HG03432 (cell line): ENCODE measurements at regions not wholly inside any gene's neighbourhood (a gene's known extent, or its start where the extent isn't known, plus 50 kb on each side); places are given as distances from the start of the nearest gene placed in this dataset.
"Not testable (repeated sequence)": the region's sequence is repeated elsewhere in the genome, so short reads cannot be mapped to it uniquely, and the experiment has no call there.

ENCODE experiments used
- ATAC-seq: cut with Tn5 transposase; IDR thresholded peaks from one replicate; pipeline ENCODE4 v1.9.1; 2021; ENCODE audit warnings: mild to moderate bottlenecking, moderate library complexity; ENCODE audit not compliant: unreplicated experiment

DNA sequence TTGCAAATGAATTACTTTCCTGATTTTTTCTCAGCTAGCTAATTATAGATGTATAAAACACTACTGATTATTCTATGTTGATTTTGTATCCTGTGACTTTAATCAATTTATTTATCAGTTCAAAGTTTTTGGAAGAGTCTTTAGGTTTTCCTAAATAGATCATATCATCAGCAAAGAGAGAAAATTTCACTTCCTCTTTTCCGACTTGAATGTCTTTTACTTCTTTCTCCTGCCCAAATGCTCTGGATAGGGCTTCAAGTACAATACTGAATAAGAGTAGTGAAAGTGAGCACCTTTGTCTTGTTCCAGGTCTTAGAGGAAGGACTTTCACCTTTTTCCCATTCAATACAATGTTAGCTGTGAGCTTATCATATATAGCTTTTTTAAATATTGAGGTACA lies 417.9 kb downstream of the PDGFC start:
- ATAC-seq = no peak

DNA sequence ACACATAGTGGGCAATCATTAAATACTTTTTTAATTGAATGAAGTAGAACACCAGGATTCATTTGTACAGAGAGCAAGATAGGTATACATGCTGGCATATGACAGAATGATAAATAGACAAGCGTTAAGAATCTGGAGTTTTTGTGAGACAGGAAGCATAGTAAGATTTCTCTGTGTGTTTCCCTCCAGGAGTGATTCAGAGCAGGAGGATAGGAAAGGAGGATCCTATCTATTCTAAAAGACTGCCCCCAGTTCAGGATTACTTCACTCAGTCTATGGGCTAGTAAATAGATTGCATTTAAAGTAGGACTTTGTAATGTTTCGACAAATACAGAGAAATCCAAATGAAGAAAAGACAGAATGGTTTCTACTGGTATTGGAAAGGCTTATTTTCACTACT lies 423.7 kb downstream of the PDGFC start:
- ATAC-seq = no peak

DNA sequence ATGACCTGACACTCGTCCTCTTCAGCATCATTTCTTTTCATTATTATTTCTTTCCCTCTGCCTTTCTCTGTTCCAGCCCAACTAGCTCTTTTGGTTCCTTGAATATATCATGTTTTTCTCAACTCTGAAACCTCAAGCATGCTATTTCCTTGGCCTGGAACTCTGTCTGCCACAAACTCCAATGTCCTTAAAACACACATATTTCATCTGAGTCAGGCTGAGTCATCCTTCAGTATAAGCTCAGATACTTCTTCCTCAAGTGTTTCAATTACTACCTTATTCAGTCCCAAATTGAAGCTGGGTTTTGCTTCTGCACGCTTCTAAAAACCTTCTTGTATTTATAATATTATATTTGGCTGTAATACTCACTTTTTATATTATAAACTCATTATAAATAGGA lies 424.2 kb downstream of the PDGFC start:
- no peak for ATAC-seq

DNA sequence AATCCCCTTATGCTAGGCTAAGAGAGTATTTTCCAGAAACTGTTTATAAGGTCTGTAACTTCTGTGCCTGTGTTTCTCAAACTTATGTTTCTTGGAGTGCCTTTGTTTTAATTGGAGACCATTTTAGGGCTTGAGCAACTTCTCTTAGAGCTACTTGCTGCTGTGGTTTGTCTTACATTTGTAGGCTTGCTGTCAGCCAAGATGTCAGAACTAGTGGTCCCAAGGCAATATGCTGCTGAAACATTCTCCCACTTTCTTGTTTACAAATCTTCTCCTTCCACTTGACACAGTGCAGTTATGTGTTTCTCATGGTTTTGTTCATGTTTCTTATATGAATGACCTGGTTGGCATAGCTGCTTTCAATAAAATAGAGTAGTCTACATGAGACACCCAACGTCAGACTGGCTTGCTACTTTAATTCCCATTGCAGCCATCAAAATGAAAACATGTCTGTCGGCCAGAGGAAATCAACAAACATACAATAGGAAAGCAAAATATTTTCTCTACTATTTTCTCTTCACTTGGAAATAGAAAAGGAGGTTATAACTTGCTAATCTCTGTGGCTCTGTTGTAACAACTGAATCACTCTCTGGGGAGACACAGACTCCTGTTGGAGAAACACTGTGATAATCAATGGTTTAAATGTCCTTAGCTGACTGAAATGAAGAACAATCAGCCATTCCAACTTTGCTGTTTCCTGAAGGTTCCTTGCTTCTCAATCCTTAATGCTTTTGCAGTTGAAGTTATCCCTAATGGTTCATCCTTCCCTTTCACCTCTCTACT lies 426.4 kb downstream of the PDGFC start:
- ATAC-seq = no peak

DNA sequence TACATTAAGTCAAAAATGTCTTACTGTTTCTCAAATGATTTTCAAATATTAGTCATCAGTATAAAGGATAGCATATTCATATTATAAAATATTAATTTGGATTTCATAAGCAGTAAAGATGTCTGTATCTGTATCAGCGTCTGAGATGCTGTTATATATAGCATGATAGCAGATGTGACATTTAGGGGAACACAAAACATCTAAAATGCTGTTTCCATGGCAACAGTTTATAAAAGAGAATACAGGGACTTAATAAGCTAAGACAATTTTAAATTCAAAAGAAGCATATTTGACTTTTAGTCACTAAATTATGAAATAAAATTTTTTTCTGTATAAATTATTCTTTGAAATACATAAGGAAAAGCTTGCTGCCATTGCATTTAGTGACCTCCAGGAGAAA lies 432.2 kb downstream of the PDGFC start:
- ATAC-seq = no peak

DNA sequence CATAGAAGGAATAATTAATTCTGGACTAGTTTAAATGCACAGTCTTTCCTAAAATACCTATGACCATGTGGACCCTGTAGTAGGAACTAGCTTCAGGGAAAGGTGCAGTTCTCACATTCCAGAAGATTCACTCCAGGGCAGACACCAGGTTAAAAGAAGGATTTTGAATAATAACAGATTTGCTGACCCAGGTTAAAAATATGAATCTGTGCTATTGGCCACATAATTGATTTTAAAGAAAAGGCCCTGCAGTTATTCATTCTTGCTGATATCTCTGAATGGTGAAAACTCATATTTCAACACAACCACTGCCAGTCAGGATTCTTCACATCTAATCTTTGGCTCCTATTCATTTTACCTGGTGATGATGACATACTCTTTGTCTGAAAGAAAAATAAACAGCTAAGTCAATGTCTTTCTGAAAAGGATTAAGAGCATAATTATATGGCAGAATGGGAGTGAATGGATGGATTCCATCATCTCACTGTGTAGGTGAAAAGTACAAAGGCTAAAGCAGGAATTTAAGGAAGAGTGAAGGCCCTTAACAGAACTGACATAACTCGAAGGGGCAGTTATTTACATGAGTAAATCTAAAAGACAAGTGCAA lies 432.8 kb downstream of the PDGFC start:
- ATAC-seq = no peak

DNA sequence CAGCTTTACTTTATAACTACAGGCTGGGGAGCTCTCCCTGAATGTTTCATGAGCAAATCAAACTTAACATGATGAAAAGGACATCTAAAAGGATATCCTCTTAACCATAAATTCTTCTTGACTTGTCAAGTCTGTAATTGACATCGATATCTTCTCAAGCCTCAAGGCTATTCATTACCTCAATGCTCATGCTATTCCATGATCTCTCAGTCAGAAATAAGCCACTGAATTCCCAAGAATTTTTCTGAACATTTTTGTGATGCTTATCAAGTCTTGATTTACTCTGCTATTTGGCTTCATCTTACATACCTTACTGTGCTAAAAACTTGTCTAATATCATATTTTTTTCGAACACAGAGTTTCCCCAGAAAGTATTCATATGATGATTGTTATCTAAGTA lies 433.4 kb downstream of the PDGFC start:
- no peak for ATAC-seq

DNA sequence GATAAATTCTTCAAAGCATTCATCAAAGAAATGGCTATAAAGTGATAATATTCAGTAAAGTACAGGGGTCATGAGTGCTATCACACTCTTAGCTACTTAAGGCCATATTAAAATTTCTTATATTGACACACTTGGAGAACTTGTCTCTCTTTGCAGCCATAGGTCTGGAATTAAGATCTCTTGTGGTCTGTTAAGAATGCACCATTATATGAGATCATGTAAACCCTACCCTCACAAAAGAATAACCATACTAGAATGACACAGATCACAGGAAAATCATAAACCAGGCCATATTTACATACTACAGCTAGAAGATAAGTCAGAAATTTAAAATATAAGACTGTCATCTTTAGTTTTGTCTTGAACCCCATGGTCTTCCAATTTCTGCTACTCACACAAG lies 434.3 kb downstream of the PDGFC start:
- no peak for ATAC-seq

DNA sequence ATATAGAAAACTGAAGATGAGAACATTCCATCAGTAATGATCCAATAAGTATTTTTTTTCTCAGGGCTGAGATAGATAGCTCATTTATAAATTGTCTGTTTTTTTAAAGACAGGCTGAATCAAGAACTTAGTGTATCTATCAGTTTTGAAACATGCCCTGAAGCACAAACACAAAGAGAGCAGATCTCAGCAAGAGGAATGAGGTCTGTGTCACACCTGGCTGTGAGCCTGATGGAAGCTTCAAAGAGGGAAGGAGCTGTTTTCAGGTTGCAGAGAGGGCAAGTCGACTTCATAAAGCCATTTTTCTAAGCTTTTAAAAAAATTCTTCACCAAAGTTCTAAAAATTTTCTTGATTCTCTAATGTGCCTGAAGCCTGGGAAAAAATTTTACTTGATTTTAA lies 434.9 kb downstream of the PDGFC start:
- no peak for ATAC-seq

DNA sequence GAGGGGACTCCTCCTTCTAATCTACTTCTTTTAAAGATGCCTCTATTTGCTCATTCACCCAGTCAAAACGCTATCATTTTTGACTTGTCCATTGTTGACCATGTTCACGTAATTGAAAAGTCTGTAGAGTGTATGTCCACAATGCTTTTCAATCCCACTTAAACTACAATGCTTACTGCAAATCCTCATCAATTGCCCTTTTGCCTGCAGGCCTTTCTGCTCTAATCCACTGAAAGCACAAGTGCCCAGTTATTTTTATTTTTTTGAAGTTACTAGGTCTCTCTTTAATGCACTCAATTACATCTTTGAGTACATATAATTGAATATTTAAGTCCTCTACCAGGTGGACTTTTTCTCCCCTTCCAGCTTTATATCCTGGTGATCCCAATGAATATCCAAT lies 437.4 kb downstream of the PDGFC start:
- no peak for ATAC-seq

DNA sequence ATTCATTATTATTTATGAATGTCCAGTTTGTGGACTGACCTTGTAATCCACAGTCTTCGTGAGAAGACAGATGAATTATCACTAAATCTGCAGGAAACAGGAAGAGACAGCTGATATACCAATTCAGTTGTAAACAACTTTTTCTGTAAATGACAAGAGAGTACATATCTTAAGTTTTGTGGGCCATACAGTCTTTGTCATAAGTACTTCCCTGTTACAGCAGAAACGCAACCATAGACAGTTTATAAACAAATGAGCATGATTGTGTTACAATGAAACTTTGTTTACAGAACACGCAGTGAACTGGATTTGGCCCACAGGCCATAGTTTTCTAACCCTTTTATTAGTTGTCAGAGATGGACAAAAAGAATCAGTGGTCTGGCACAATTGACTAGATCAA lies 443.4 kb downstream of the PDGFC start:
- ATAC-seq = no peak

DNA sequence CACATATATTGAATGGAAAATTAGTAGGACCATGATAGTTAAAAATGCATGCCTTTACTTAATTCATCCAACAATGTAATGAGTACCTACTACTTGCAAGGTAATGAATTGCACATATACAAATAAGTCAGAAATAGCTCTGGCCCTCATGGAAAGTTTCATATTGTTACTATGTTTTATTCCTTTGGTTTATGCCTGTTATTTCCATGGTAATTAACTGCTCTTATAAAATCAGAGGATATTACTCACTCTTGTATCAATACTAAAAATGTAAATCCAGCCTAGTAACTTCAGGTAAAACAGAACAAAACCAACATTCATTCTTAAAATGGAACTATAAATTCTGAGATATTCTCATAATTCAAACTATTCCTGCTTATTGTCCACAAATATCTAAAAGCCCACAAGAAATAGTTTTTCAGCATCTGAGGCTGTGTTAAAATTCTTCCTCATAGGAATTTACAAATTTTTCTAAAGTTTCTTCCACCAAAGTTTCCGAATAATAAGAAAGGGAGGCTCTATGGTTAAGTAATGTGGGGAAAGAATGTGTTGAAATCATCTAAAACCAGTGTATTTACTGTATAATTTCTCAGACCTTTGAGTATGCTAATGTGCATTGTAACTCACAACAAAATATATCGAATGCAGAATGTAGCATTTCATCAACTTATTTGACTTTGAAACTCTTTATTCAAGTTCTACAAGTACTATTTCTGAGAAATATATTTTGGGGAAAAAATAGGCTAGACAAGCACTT lies 444.2 kb downstream of the PDGFC start:
- no peak for ATAC-seq

DNA sequence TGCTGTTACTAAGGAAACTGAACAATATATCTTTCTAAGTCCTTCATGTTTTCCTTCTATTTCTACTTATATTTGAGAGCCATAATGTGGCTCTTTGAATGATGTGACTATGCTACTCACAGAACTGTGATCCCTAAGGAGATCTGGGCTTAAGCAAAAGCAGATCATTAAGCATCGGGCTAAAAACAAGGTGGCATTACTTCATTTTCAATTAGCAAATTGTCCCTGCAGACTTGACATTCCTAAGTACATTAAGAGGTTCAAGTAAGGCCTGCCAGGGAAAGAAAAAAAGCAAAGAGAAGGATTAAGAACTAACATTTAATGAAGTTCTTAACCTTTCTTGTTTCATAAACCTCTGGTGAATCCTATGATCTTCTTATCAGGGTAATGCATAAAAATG lies 447.6 kb downstream of the PDGFC start:
- no peak for ATAC-seq

DNA sequence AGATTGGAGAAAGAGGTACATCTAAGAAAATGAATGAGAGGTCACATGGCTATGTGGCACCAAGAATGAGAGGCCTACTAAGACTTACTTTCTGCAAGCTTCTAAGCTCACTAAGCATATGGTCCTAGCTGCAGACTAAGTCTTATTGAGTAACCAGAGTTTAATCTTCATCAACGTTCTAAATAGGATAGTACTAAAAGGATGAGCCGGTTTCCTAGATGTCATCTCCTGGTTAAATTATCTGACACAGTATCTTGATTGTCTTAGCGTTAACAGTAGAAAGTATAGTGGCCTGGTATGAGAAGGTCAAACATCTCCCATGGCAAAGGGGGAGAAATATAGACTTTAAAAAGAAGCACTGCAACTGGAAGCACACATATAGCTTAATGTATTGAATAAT lies 448.1 kb downstream of the PDGFC start:
- ATAC-seq = no peak

DNA sequence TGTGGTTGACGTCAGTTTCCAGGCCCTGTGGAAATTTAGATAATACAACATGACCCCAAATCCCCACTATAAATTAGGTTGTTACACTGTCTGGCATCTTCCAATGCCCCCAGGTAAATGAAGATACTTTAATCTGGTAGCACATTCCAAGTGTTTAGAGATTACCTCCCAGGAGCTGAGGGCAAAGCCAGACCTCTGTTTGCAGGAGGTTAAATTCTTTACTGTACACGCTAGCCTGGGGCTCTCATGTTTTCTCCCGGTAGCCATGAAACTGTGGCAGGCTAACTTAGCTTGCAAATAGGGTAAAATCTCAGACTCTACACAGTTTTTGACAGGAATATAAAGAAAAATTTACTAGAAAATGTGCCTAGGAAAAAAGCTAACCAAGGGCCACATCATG lies 450.0 kb downstream of the PDGFC start:
- ATAC-seq = no peak

DNA sequence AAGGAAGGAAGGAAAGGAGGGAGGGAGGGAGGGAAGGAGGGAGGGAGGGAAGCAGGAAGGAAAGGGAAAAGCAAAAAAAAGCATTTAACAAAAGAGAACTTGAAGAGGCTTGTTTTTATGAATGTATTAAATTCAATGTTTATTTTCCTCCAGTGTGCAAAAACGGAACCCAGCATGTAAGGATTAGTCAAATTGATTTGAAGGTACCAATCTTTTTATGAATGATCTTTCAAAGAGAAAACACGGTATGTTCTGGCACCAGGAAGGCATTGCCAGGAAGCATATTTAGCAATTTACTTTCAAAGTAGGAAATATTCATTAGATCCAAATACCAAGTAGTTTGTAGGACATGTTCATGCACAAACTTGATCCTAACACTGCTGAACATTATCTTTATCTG lies 453.6 kb downstream of the PDGFC start:
- ATAC-seq = no peak

DNA sequence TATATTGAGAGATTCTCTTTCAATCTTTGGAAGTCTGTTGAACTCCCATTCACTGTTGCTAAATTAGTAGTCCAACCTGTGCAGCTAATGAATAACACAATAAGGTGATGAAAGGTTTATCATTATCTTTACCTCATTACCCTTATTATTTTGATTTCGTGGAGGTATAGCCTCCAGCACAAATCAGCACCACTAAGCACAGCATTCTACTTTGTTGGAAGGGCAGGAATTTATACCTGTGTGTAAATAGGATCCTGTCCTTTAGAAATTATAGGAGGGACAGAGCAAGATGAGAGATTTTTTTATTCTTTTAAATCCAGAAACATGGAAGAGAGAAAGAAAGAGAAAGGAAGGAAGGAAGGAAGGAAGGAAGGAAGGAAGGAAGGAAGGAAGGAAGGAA lies 454.1 kb downstream of the PDGFC start:
- no peak for ATAC-seq

DNA sequence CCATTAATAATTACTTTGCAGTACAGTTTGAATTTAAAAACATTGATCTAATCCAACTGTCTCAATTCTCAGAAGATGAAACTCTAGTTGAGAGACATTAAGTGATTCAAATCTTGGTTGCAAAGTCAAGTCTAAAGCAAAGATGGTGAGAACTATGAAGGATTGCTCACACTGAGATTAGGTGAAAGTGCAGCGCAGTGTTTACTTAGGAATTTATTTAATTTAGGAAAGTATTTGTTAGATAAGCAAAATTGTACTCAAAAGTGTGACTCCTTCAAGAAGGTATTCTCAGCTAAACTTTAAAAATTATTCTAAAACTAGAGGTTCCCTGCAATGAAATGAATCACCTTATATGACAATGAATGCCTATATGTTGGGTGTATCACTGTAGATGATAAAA lies 454.9 kb downstream of the PDGFC start:
- ATAC-seq = no peak

DNA sequence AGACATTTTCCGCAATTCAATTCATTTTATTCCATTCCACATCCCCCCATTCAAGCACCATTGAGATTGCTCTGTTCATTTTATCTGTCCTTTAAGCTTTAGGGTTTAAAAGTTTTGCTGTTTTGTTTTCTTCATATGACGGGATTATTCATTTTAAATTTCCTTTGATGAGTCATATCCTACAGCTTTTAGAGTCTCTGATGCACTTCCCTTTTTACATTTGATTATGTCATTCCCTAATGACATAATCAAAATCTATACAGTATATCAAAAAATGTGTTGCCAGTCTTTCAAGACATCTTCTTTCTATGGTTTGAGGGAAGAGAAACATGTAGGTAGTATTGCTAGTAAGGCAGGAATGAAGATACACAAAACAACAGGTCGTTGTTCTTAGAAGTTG lies 456.3 kb downstream of the PDGFC start:
- ATAC-seq = no peak

DNA sequence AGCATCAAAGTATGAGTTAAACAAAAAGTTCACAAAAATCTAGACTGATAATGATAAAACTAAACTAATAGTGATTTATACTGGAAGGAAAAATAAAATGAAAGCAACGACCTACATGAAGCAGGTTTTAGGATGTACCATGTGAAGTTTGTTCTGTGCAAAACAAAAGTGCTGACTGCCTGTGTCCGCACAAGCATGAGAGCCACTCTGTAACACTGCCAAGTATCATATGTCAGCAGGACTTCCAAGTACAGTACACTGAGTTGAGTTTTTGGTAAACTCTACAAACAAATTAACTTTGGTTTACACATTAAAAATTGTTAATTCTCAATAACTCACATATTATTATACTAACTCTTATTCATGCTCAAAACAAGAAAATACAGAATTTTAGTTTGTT lies 459.0 kb downstream of the PDGFC start:
- ATAC-seq = no peak

DNA sequence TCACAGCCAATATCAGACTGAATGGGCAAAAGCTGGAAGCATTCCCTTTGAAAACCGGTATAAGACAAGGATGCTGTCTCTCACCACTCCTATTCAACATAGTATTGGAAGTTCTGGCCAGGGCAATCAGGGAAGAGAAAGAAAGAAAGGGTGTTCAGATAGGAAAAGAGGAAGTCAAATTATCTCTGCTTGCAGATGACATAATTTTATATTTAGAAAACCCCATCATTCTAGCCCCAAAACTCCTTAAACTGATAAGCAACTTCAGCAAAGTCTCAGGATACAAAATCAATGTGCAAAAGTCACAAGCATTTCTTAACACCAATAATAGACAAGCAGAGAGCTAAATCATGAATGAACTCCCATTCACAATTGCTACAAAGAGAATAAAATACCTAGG lies 461.7 kb downstream of the PDGFC start:
- not testable (repeated sequence) for ATAC-seq

DNA sequence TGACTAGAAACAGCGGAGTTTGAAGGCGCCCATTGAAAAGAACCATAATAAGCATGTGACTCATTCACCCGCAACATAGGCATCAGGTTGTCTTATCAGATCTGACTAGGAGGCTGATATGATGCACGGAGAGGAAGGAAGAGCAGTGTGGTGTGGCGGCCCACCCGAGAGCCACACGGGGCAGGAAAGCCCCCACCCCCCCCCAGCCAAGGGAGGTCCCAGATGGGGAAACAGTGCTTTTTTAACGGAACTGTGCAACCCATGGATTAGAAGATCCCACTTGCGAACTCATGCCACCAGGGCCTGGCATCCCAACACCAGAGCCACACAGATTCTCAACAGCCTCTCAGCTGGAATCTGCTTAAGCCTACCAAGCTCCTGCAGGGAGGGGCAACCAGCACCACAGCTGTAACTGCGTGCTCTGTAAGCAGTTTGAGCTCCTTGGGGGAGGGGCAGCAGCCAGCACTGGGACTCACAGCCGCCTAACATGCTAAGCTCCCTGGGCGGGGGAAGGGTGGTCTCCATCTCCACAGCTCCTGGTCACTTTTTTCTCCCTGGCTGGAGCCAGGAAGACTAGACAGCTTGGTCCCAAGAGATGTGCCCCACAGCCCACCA lies 466.2 kb downstream of the PDGFC start:
- no peak for ATAC-seq
